Renal cortical epithelial cell (primary cell): ENCODE measurements at regions not wholly inside any gene's neighbourhood (a gene's known extent, or its start where the extent isn't known, plus 50 kb on each side); places are given as distances from the start of the nearest gene placed in this dataset.

Experiments used
- DNase-seq: peaks from one replicate; pipeline ENCODE4 v3.0.0-alpha.2; 2011; ENCODE audit warnings: low read depth

DNA sequence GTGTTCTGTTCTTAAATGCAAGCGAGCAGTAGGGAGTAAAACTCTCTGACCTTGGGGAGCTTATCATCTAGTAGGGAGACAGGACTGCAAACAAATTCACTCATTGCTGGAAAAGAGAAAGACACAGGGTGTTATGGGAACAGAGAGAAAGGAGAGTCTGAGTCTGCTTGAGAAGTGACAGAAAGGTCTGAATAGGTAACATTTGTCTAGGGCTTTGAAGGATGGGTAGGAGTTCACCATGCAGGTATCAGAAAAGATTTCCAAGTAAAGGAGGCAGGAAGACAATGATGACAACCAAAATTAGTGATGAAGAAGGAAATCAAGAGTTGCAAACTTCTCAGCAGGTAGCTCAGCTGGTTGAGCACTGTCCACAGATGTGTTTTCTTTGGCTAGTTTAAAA lies 93.6 kb upstream of the GPR139 start:
- DNase-seq, result no peak

DNA sequence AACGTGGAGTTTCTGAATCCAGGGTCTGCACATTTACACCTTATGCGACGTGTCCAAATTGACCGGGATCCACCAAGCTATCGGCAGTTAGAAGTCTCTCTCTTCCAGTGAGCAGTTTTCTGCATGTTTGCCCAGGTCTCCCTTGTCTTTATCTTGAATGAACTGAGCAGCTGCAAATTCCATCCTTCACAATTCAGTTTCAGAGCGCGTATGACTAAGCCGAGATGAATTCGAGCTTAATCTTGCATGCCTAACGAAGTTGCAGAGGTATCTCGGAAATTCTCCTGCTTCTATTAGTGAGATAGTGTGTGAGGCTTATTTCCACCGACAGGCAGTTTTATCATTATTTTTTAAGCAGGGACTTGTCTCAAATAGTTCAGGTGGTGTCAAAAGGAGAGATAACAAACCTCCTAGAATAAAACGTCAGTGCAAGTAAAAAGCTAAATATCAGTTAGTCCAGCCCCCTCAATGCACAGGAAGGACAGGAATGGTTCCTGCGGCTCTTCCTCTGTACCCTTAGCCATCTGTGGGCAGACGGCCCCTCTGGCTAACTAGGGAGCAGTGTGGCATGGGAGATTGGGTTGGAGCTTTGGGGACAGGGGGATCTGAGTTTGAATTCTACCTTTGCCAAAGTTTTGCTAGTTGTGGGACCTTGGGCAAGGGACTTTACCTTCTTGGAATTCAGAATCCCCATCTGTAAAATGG lies 93.0 kb upstream of the GPR139 start:
- DNase-seq, result no peak

DNA sequence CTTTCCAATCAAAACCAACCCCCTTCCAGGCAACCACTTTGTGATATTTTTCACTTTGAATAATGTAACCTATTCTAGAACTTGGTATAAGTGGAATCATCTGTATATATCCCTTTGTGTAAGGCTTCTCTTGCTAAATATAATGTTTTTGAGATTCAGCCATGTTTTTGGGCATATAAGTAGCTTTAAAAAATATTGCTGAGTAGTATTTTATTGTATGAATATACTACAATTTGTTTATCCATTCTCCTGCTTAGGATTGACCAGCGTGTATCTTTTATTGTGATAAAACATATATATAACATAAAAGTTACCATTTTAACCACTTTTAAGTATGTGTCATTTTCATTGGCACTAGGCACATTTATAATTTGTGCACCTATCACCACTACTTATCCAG lies 79.8 kb upstream of the GPR139 start:
- no peak for DNase-seq

DNA sequence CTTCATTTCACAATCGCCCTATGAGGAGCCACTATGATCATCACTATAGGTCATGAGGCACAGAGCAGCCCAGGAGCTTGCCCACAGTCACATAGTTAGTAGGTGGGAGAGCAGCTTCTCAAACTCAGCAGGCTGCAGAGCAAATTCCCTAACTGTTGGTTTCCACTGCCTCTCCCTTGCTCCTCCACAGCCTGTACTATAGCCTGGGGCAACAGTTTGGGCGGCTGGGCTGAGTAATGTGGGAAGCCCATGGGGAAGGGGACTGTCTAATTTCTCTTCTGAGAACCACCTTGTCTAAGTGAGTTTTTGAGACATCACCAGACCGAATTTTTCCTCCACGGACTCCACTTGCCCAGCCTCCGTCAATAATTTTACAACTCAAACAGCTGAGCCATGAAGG lies 73.4 kb upstream of the GPR139 start:
- no peak for DNase-seq

DNA sequence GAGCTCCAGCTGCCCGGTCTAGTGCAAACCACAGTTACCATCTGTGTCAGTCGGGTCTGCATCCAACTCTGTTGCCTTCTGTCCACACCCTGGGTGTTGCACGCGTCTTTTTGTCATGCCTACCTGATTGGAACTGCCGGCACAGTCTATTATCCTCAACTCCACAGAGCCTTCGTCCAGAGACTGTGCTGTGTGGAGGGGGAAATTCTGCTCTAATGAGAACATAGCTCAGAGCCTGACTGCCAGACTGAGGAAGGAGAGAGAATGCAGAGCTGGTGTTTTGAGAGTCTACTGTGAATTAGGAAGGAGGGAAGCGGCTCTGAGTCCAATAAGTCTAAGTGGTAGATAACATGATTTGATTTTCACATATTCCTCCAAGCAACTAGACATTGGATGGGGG lies 68.3 kb upstream of the GPR139 start:
- no peak for DNase-seq

DNA sequence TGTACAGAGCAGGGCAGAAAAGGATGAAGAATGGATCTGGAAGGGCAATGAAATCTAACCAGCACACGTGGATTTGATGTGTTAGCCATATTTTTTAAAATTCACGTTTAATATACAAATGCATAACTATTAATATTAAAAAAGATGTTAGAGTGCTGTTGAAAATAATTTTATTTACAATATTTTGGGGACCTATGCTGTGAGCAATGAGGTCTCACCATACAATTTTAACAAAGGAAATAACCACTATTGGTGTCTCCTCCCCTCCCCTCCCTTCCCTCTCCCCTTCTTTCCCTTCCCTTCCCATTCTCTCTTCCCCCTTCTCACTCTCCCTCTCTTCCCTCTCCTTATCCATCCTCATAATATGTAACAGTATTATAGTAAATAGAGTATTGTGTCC lies 64.2 kb upstream of the GPR139 start:
- no peak for DNase-seq

DNA sequence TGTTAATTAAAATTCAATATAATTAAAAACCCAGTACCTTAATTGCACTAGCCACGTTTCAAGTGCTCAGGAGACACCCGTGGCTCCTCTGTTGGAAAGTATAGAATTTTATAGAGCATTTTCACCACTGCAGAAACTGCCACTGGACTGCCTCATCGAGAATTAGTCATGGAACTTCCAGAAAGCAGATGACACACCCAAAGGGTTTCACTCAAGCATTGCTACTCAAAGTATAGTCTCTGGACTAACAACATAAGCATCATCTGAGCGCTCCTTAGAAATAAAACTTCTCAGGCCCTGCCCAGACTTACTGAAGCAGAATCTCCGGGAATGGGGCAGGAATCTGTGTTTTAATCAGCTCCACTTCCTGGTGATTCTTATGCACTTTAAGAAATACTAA lies 63.5 kb upstream of the GPR139 start:
- no peak for DNase-seq

DNA sequence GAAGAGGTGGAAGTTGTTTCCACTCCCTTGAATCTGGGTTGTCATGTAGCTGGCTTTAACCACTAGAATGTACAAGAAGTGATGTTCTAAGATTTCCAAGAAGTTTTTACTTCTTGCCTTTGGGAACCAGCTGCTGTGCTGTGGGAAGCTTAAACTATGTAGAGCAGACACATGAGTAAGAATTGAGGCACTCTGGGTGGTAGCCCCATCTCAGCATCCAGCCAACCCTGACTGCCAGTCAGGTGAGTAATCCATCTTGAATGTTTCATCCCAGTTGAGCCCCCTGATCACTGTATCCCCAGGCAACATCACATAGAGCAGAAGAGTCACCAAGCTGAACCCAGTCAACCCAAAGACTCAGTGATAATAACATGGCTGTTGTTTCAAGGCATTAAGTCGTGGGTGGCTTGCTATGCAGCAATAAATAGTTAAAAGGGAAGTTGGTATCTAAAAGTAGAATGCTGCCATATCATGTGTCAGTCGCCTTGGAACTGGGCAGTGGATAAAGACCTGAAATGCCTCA lies 62.8 kb upstream of the GPR139 start:
- no peak for DNase-seq

DNA sequence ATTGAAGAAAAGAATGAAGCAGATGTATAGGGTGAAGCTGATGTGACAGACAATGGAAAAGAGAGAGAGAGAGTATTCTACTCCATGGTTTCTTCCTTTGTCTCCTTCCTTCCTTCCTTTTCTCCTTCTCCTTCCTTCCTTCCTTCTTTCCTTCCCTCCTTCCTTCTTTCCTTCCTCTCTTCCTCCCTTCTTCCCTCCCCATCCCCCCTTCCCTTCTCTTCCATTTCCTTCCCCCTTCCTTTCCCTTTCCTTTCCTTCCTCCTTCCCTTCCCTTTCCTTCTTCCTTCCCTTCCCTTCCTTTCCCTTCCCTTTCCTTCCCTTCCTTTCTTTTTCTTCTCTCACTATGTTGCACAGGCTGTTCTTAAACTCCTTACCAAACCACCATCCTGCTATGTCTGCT lies 55.7 kb upstream of the GPR139 start:
- DNase-seq, result no peak
